Astrocyte (in vitro differentiated cells and primary cell): ENCODE measurements at regions not wholly inside any gene's neighbourhood (a gene's known extent, or its start where the extent isn't known, plus 50 kb on each side); places are given as distances from the start of the nearest gene placed in this dataset.

ENCODE experiments used
- DNase-seq: peaks from one replicate; pipeline ENCODE4 v3.0.0-alpha.2; 2010; ENCODE audit warnings: low read depth
- FAIRE-seq: peaks from 2 replicates; lab custom pipeline; 2011; peaks lifted over from hg19 to GRCh38; lab: Jason Lieb, UNC
- H2AFZ ChIP-seq: 2 replicates; pipeline ENCODE4 v1.6.0; 2012; ENCODE audit warnings: low read depth, low read length, inconsistent platforms
- H3K27ac ChIP-seq: 2 replicates; pipeline ENCODE4 v1.5.1; 2011; ENCODE audit warnings: low read depth, low read length, inconsistent platforms
- H3K27me3 ChIP-seq: 2 replicates; pipeline ENCODE4 v1.6.0; 2011; ENCODE audit warnings: low read length, inconsistent platforms; ENCODE audit not compliant: insufficient read depth
- H3K36me3 ChIP-seq: 2 replicates; pipeline ENCODE4 v1.5.1; 2011; ENCODE audit warnings: low read length, inconsistent platforms; ENCODE audit not compliant: insufficient read depth
- H3K4me1 ChIP-seq: 2 replicates; pipeline ENCODE4 v1.5.1; 2011; ENCODE audit warnings: low read length, inconsistent platforms; ENCODE audit not compliant: insufficient read depth
- H3K4me2 ChIP-seq: 2 replicates; pipeline ENCODE4 v1.6.0; 2012; ENCODE audit warnings: low read length, inconsistent platforms
- H3K4me3 ChIP-seq: 2 replicates; pipeline ENCODE4 v1.5.1; 2011; ENCODE audit warnings: low read depth, mild to moderate bottlenecking, low read length, inconsistent platforms; ENCODE audit not compliant: insufficient read depth
- H3K79me2 ChIP-seq: 2 replicates; pipeline ENCODE4 v1.6.0; 2012; ENCODE audit warnings: mild to moderate bottlenecking, low read length, inconsistent platforms; ENCODE audit not compliant: insufficient read depth
- H3K9ac ChIP-seq: 2 replicates; pipeline ENCODE4 v1.6.0; 2012; ENCODE audit warnings: mild to moderate bottlenecking, low read length, inconsistent platforms
- H3K9me3 ChIP-seq: 2 replicates; pipeline ENCODE4 v1.5.1; 2012; ENCODE audit warnings: low read depth, mild to moderate bottlenecking, low read length, inconsistent platforms; ENCODE audit not compliant: insufficient read depth
- H4K20me1 ChIP-seq: 2 replicates; pipeline ENCODE4 v1.6.0; 2012; ENCODE audit warnings: low read length, inconsistent platforms; ENCODE audit not compliant: insufficient read depth
- H3K27ac Mint-ChIP-seq: one replicate; pipeline ENCODE4 v1.8.0; 2021; ENCODE audit warnings: mild to moderate bottlenecking, mixed read lengths; ENCODE audit not compliant: unreplicated experiment
- H3K27me3 Mint-ChIP-seq: one replicate; pipeline ENCODE4 v1.8.0; 2021; ENCODE audit warnings: low read depth, mixed read lengths; ENCODE audit not compliant: unreplicated experiment
- H3K36me3 Mint-ChIP-seq: one replicate; pipeline ENCODE4 v1.8.0; 2021; ENCODE audit warnings: low read depth, mixed read lengths; ENCODE audit not compliant: unreplicated experiment
- H3K4me1 Mint-ChIP-seq: one replicate; pipeline ENCODE4 v1.8.0; 2021; ENCODE audit warnings: low read depth, mixed read lengths; ENCODE audit not compliant: unreplicated experiment
- H3K4me3 Mint-ChIP-seq: one replicate; pipeline ENCODE4 v1.8.0; 2021; ENCODE audit warnings: mild to moderate bottlenecking, moderate library complexity, mixed read lengths; ENCODE audit not compliant: unreplicated experiment
- H3K9me3 Mint-ChIP-seq: one replicate; pipeline ENCODE4 v1.8.0; 2021; ENCODE audit warnings: mild to moderate bottlenecking, mixed read lengths; ENCODE audit not compliant: unreplicated experiment
- CTCF ChIP-seq: IDR thresholded peaks from 2 replicates; pipeline ENCODE4 v1.5.1; 2011; ENCODE audit warnings: low read depth, mild to moderate bottlenecking, inconsistent platforms, low read length, moderate library complexity; ENCODE audit not compliant: insufficient read depth
- EZH2 ChIP-seq: IDR thresholded peaks from 2 replicates; pipeline ENCODE4 v1.6.1; 2012; ENCODE audit warnings: mild to moderate bottlenecking, low read length, inconsistent platforms; ENCODE audit not compliant: insufficient read depth

GRCh38 chr3:76624164-76624563 is 415.7 kb upstream of the ROBO2 start:
- H3K36me3 ChIP-seq, result no peaks in the 10 kb centered on the region
- no peaks in the 10 kb centered on the region for H3K4me1 ChIP-seq
- FAIRE-seq, result no peak
- no peak for TF ChIP-seq EZH2
- no peak for TF ChIP-seq CTCF
- Mint-ChIP-seq H3K9me3 (peaks cover under 1% of the 10 kb centered on the region), H3K4me1 (no peaks in the 10 kb centered on the region), H3K27ac (no peak overlapping the region), H3K27me3 (no peaks in the 10 kb centered on the region), H3K36me3 (no peaks in the 10 kb centered on the region), H3K4me3 (no peak overlapping the region)
- H3K4me2 ChIP-seq, result no peak overlapping the region
- H3K79me2 ChIP-seq, result no peaks in the 10 kb centered on the region
- DNase-seq, result no peak
- H3K9ac ChIP-seq, result no peak overlapping the region
- no peak overlapping the region for H2AFZ ChIP-seq
- H3K27ac ChIP-seq, result no peak overlapping the region
- H3K4me3 ChIP-seq, result no peak overlapping the region
- H4K20me1 ChIP-seq, result no peaks in the 10 kb centered on the region
- H3K9me3 ChIP-seq, result no peaks in the 10 kb centered on the region
- no peaks in the 10 kb centered on the region for H3K27me3 ChIP-seq

GRCh38 chr3:76627236-76627635 is 412.7 kb upstream of the ROBO2 start:
- no peak for FAIRE-seq
- Histone ChIP-seq H4K20me1 (no peaks in the 10 kb centered on the region), H3K9ac (no peak overlapping the region), H3K27me3 (no peaks in the 10 kb centered on the region), H3K4me3 (no peak overlapping the region), H3K4me2 (no peak overlapping the region), H2AFZ (no peak overlapping the region), H3K27ac (no peak overlapping the region), H3K4me1 (no peaks in the 10 kb centered on the region), H3K79me2 (no peaks in the 10 kb centered on the region), H3K9me3 (no peaks in the 10 kb centered on the region), H3K36me3 (no peaks in the 10 kb centered on the region)
- H3K27me3 Mint-ChIP-seq, result no peaks in the 10 kb centered on the region
- no peak for DNase-seq
- H3K27ac Mint-ChIP-seq, result no peak overlapping the region
- peaks cover 2% of the 10 kb centered on the region for H3K9me3 Mint-ChIP-seq
- H3K4me1 Mint-ChIP-seq, result no peaks in the 10 kb centered on the region
- no peak overlapping the region for H3K4me3 Mint-ChIP-seq
- TF ChIP-seq EZH2, result no peak
- no peak for TF ChIP-seq CTCF
- H3K36me3 Mint-ChIP-seq, result no peaks in the 10 kb centered on the region

- no peaks in the 10 kb centered on the region for H3K36me3 Mint-ChIP-seq
- Histone ChIP-seq H3K9me3 (no peaks in the 10 kb centered on the region), H3K27ac (no peak overlapping the region), H3K4me3 (no peak overlapping the region), H3K79me2 (no peaks in the 10 kb centered on the region), H4K20me1 (no peaks in the 10 kb centered on the region), H3K27me3 (no peaks in the 10 kb centered on the region), H3K4me2 (no peak overlapping the region), H2AFZ (no peak overlapping the region), H3K4me1 (no peaks in the 10 kb centered on the region), H3K36me3 (no peaks in the 10 kb centered on the region), H3K9ac (no peak overlapping the region)
- no peak for FAIRE-seq
- no peaks in the 10 kb centered on the region for H3K27me3 Mint-ChIP-seq
- H3K4me3 Mint-ChIP-seq, result no peak overlapping the region
- TF ChIP-seq EZH2 (no peak), CTCF (no peak)
- no peak overlapping the region for H3K27ac Mint-ChIP-seq
- peaks cover 1% of the 10 kb centered on the region for H3K4me1 Mint-ChIP-seq
- peaks cover 2% of the 10 kb centered on the region for H3K9me3 Mint-ChIP-seq
- no peak for DNase-seq
These were observed 408.6 kb upstream of the ROBO2 start for GRCh38 chr3:76631251-76631650.
